GM18519 (cell line): ENCODE measurements at regions not wholly inside any gene's neighbourhood (a gene's known extent, or its start where the extent isn't known, plus 50 kb on each side); places are given as distances from the start of the nearest gene placed in this dataset.
"Not testable (repeated sequence)": the region's sequence is repeated elsewhere in the genome, so short reads cannot be mapped to it uniquely, and the experiment has no call there.

Experiments used
- ATAC-seq: cut with Tn5 transposase; IDR thresholded peaks from one replicate; pipeline ENCODE4 v1.9.1; 2021; ENCODE audit warnings: mild to moderate bottlenecking, moderate library complexity; ENCODE audit not compliant: unreplicated experiment, low FRiP score

- no peak for ATAC-seq
These were observed 170.7 kb downstream of the ERMARD start for GRCh38 chr6:169921853-169922824.

DNA sequence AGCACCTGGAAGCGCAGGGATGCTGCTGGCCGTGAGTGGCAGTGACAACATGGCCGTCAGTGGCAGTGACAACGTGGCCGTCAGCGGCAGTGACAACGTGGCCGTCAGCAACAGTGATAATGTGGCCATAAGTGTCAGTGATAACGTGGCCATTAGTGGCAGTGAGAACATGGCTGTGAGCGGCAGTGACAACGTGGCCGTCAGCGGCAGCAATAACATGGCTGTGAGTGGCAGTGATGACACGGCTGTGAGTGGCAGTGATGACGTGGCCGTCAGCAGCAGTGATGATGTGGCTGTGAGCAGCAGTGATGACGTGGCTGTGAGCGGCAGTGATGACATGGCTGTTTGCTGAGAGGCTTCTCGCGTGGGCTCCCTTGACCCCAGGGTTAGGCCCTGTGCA, 169.8 kb downstream of the ERMARD start:
- no peak for ATAC-seq

DNA sequence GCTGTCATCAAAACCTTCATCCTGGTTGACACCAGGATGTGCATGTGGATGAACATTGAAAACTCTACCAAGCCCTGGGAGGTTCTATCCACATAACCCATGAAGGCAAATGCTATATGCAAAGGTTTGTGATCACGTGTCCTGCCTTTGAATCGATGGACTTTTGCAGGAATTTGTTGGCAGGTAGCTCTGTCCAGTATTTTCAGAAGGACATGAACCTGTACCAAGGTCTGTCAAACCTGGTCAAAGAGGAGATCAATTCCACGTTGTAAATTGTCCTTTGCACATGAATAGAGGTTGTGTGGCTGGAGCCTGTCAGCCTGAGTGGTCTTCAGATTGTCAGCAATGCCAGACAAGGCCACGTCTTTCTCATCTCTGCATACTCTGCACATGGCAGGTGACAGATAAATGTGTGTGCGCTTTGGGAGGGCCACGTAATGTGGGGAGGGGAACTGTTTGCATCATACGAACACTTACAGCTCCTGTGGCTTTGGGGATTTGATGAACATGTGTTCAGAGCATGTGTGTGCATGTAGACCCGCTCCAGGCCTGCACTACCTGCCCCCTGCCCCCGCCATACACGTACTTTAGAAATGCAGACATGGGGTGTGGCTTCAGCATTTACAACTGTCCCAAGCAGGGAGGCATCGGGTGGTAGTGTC, 169.1 kb downstream of the ERMARD start:
- ATAC-seq = no peak

DNA sequence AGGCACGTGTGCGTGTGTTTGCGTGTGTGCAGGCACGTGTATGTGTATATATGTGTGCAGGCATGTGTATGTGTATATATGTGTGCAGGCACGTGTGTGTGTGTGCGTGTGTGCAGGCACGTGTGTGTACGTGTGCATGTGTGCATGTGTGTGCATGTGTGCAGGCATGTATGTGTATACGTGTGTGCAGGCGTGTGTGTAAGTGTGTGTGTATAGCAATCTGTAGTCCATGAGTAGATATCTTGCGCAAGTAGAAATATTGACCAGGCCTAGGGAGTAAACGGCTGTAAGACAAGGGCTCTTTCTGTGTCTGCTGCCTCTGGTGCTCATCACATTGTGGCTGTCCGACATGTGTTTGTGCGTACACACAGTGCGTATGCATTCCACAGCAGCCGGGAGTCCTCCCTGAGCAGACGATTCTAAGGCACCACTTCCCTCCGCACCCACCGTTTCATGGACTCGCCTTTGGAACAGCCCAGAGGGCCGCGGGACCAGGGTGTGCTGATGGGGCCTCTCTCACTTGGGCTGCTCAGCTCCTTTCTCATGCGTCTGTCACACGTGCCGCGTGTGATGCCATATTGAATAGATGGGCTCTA, 167.6 kb downstream of the ERMARD start:
- ATAC-seq = no peak

DNA sequence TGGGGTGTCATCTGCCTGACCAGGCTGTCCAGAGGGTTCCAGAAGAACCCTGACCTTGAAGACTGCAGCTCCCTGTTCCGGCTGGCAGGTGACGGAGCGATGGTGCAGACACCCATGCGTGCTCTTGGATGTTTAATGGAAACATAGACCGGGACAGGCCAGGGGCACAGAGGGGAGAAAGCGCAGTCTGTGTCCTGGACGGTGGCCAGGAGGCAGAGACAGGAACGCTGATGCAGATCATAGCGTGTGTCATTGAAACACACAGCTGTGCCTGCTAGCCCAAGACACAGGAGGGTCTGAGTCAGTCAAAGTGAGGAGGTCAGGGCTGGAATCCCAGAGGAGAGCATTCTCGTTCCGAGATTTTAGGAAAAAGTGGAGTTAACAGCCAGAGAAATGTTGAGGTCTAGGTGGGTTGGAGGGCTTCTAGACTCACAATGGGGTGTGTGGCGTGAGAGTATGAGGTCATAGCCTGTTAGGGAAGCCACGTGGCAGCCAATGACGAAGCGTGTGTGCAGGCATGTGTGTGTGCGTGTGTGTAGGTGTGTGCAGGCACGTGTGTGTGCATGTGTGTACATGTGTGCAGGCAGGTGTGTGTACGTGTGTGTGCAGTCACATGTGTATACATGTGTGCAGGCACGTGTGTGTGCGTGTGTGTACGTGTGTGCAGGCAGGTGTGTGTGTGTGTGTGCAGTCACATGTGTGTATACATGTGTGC, 167.0 kb downstream of the ERMARD start:
- no peak for ATAC-seq

DNA sequence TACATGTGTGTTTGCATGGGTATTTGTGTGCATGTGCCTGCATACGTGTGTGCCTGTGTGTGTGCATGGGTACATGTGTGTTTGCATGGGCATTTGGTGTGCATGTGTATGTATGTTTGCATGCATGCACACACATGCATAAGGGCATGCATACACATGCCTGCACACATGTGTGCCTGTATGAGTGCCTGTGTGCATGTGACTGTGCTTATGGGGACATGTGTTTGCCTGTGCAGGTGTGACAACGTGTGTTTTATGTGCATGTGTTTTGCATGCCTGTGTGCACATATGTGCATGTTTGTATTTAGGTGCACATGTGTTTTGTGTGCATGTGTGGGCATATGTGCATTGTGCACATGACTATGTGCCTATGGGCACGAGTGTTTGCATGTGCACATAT, 165.7 kb downstream of the ERMARD start:
- ATAC-seq = no peak

DNA sequence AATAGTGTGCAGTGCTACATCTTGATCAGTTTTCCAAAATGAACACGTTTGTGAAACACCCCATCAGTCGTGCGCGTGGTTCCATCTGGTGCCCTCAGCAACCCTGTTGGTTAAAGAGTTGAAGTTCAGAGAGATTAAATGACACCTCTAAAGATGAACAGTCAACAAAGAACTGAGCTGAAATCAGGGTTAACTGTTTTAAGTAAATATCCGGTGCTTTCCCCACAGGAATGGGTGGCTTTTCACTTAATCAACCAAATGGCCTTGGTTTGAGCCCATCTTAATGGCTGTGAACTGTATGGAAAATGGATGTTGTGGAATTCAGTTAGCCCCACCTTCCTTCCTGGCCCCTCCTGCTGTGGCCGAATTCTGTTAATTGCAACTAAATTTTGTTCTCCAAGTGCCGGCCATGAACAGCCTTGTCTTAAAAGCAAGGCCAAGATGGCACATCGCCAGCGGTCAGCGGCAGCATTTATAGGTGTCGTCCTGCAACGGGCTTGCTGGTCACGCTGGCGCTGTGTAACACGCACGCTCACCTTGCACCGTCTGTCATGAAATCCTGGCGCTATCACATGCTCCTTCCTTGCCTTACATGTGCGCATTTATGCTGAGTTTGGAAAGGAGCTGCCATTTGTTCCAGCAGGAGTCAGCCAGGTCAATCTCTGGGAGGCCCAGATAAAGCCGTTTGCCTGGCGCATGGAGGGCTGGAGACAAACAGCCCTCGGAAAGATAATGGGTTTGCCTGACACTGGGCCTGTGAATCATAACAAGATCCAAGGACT, 164.5 kb downstream of the ERMARD start:
- no peak for ATAC-seq

GRCh38 chr6:169913745-169914144, 162.3 kb downstream of the ERMARD start:
- ATAC-seq = not testable (repeated sequence)

- no peak for ATAC-seq
These were observed 161.7 kb downstream of the ERMARD start for GRCh38 chr6:169913096-169913638.

GRCh38 chr6:169912266-169913095, 161.1 kb downstream of the ERMARD start:
- ATAC-seq = no peak

- no peak for ATAC-seq
These were observed 160.1 kb downstream of the ERMARD start for GRCh38 chr6:169911264-169912263.

- no peak for ATAC-seq
These were observed 157.7 kb downstream of the ERMARD start for GRCh38 chr6:169909113-169909512.

- no peak for ATAC-seq
These were observed 157.0 kb downstream of the ERMARD start for GRCh38 chr6:169908403-169908933.

GRCh38 chr6:169907419-169908115, 156.1 kb downstream of the ERMARD start:
- no peak for ATAC-seq

DNA sequence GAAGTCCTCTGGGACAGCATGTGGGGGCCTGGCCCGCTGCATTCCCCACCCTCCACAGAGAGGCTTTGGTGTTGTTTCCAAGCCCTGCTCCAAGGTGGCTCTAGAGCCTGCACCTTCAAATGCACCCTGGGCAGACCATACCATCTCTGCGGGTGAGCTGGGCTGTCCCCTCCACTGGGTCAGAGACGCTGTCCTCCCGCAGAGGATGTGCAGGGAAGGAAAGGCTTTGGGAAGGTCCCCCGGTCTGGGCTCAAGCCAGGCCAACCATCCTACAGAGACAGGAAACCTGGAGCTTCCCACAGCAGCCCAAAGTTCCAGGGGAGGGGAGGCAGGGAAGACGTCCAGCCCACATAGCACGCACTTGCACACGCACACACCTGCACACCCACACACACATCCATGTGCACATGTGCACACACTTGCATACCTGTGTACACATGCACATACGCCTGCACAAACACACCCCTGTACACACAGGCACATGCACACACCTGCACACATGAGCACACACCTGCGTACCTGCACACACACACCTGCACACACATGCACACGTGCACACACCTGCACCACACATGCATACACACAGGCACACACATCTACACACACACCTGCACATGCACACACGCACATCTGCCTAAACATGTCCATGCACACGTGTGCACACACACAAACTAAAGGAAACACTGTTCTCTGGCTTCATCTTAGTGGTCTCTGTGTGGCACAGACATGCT, 155.4 kb downstream of the ERMARD start:
- ATAC-seq = no peak
